ENCODE measurements at regions not wholly inside any gene's neighbourhood (a gene's known extent, or its start where the extent isn't known, plus 50 kb on each side); places are given as distances from the start of the nearest gene placed in this dataset.

- H3K36me3 Mint-ChIP-seq, result no peaks in the 10 kb centered on the region
- TF ChIP-seq EZH2 (IDR thresholded peaks at IDR 0.05), result no peak
- no peak for TF ChIP-seq CTCF (IDR thresholded peaks at IDR 0.05)
- no peak for TF ChIP-seq EZH2phosphoT487 (IDR thresholded peaks at IDR 0.05)
- no peaks in the 10 kb centered on the region for H3K9me3 ChIP-seq (ENCODE audit: low read depth)
- H3K4me2 ChIP-seq, result no peak overlapping the region
- no peaks in the 10 kb centered on the region for H3K4me1 ChIP-seq
- DNase-seq (ENCODE audit: low spot score), result no peak
- H3K4me1 Mint-ChIP-seq, result no peaks in the 10 kb centered on the region
- H3K27ac ChIP-seq, result no peak overlapping the region
- no peak overlapping the region for H2AFZ ChIP-seq (replicated peaks)
- no peak overlapping the region for H3K4me3 ChIP-seq
- H3K9me3 Mint-ChIP-seq, result peaks cover 2% of the 10 kb centered on the region
- H3K27ac Mint-ChIP-seq, result no peak overlapping the region
- no peaks in the 10 kb centered on the region for H3K36me3 ChIP-seq
- H3K27me3 ChIP-seq, result no peaks in the 10 kb centered on the region
- H3K9ac ChIP-seq, result no peak overlapping the region
- peaks cover 3% of the 10 kb centered on the region for H3K27me3 Mint-ChIP-seq (ENCODE audit: insufficient read depth, low read depth)
- no peaks in the 10 kb centered on the region for H3F3A ChIP-seq (ENCODE audit: low read depth)
- no peaks in the 10 kb centered on the region for H3K79me2 ChIP-seq (ENCODE audit: low read depth)
- no peak overlapping the region for H3K4me3 Mint-ChIP-seq
- H4K20me1 ChIP-seq (ENCODE audit: low read depth), result no peaks in the 10 kb centered on the region
Measured at GRCh38 chr12:126342866-126343265, 1277.6 kb downstream of the AACS start.

GRCh38 chr12:126343321-126343720 lies 1278.1 kb downstream of the AACS start:
- Mint-ChIP-seq H3K9me3 (peaks cover 2% of the 10 kb centered on the region), H3K4me3 (no peak overlapping the region), H3K36me3 (no peaks in the 10 kb centered on the region), H3K4me1 (no peaks in the 10 kb centered on the region), H3K27ac (no peak overlapping the region), H3K27me3 (ENCODE audit: insufficient read depth, low read depth) (peaks cover 3% of the 10 kb centered on the region)
- Histone ChIP-seq H2AFZ (replicated peaks) (no peak overlapping the region), H3K9me3 (ENCODE audit: low read depth) (no peaks in the 10 kb centered on the region), H3K4me2 (no peak overlapping the region), H3K9ac (no peak overlapping the region), H3K27ac (no peak overlapping the region), H3F3A (ENCODE audit: low read depth) (no peaks in the 10 kb centered on the region), H3K79me2 (ENCODE audit: low read depth) (no peaks in the 10 kb centered on the region), H4K20me1 (ENCODE audit: low read depth) (no peaks in the 10 kb centered on the region), H3K4me1 (no peaks in the 10 kb centered on the region), H3K36me3 (no peaks in the 10 kb centered on the region), H3K4me3 (no peak overlapping the region), H3K27me3 (no peaks in the 10 kb centered on the region)
- DNase-seq (ENCODE audit: low spot score), result no peak
- TF ChIP-seq EZH2phosphoT487 (IDR thresholded peaks at IDR 0.05) (no peak), CTCF (IDR thresholded peaks at IDR 0.05) (no peak), EZH2 (IDR thresholded peaks at IDR 0.05) (no peak)

GRCh38 chr12:126346087-126346486 lies 1280.9 kb downstream of the AACS start:
- H2AFZ ChIP-seq (replicated peaks), result no peak overlapping the region
- H3K4me3 ChIP-seq, result no peak overlapping the region
- Mint-ChIP-seq H3K4me1 (no peaks in the 10 kb centered on the region), H3K9me3 (peaks cover under 1% of the 10 kb centered on the region), H3K4me3 (no peak overlapping the region), H3K36me3 (no peaks in the 10 kb centered on the region), H3K27me3 (ENCODE audit: insufficient read depth, low read depth) (no peaks in the 10 kb centered on the region), H3K27ac (no peak overlapping the region)
- H3K4me1 ChIP-seq, result no peaks in the 10 kb centered on the region
- no peak overlapping the region for H3K9ac ChIP-seq
- H4K20me1 ChIP-seq (ENCODE audit: low read depth), result no peaks in the 10 kb centered on the region
- no peak overlapping the region for H3K4me2 ChIP-seq
- no peak overlapping the region for H3K27ac ChIP-seq
- no peak for DNase-seq (ENCODE audit: low spot score)
- H3K79me2 ChIP-seq (ENCODE audit: low read depth), result no peaks in the 10 kb centered on the region
- no peaks in the 10 kb centered on the region for H3K9me3 ChIP-seq (ENCODE audit: low read depth)
- no peaks in the 10 kb centered on the region for H3F3A ChIP-seq (ENCODE audit: low read depth)
- no peaks in the 10 kb centered on the region for H3K36me3 ChIP-seq
- H3K27me3 ChIP-seq, result no peaks in the 10 kb centered on the region
- TF ChIP-seq EZH2 (IDR thresholded peaks at IDR 0.05) (no peak), EZH2phosphoT487 (IDR thresholded peaks at IDR 0.05) (no peak), CTCF (IDR thresholded peaks at IDR 0.05) (no peak)
